K562 (cell line): ENCODE measurements at regions not wholly inside any gene's neighbourhood (a gene's known extent, or its start where the extent isn't known, plus 50 kb on each side); places are given as distances from the start of the nearest gene placed in this dataset.

Experiments used
- ATAC-seq: fragments of 200-7000 bp; cut with Tn5 transposase; 3 replicates; pipeline ENCODE4 v1.9.1; 2020; ENCODE audit warnings: moderate library complexity
- BruUV-seq: library from RNA; stranded (reverse); fragments of 400-500 nt; replicated peaks from 2 replicates; lab custom pipeline; 2021; lab: Mats Ljungman, UMichigan
- CTCF ChIA-PET: fragments of 300-600 bp; formaldehyde crosslinking; extraction: SDS; loops from one replicate; lab custom pipeline; 2021; ENCODE audit warnings: low intra/inter-chr PET ratio; lab: Yijun Ruan, JAX
- POLR2A ChIA-PET: fragments of 300-600, 350-650 bp; sonication (Branson Sonifier 250); formaldehyde crosslinking; extraction: SDS; loops from one replicate; lab custom pipeline; 2021; ENCODE audit warnings: antibody characterized with exemption, inconsistent platforms; lab: Yijun Ruan, JAX
- DNase-seq, 4 experiments: peaks; one replicate each; pipeline versions ENCODE4 v3.0.0 to v3.0.0-alpha.2; 2011 to 2018; ENCODE audit warnings: low spot score in 3 of 4, mixed read lengths in 3 of 4; ENCODE audit errors: extremely low read depth in 1 of 4
- FAIRE-seq: peaks from 2 replicates; lab custom pipeline; 2011; peaks lifted over from hg19 to GRCh38; lab: Jason Lieb, UNC
- H2AFZ ChIP-seq: 2 replicates; pipeline ENCODE4 v1.6.0; 2011; ENCODE audit warnings: low read depth, low read length, control low read depth, inconsistent platforms
- H3K27ac ChIP-seq: fragments of 200-600 bp; 3 replicates; pipeline ENCODE4 v1.8.0; 2011; ENCODE audit warnings: low read depth, mild to moderate bottlenecking, control low read depth, inconsistent platforms, low read length, moderate library complexity, mixed read lengths; ENCODE audit errors: extremely low read depth
- H3K27me3 ChIP-seq, 2 experiments: fragments of 300-600 bp in 1 of 2; 2 replicates in 1 of 2; 3 replicates in 1 of 2; pipeline versions ENCODE4 v1.6.0 to v1.8.0; 2011; ENCODE audit warnings: inconsistent platforms in 2 of 2, low read length in 2 of 2, mild to moderate bottlenecking in 1 of 2, mixed read lengths in 1 of 2, moderate library complexity in 1 of 2; ENCODE audit not compliant: control insufficient read depth in 2 of 2, insufficient read depth in 2 of 2
- H3K36me3 ChIP-seq: fragments of 300-600 bp; 3 replicates; pipeline ENCODE4 v1.8.0; 2011; ENCODE audit warnings: mild to moderate bottlenecking, low read length, inconsistent platforms; ENCODE audit not compliant: control insufficient read depth, insufficient read depth
- H3K4me1 ChIP-seq, 2 experiments: fragments of 200-600 bp in 1 of 2; replicated peaks in 1 of 2; 2 replicates in 1 of 2; 3 replicates in 1 of 2; pipeline versions ENCODE4 v1.5.1 to v1.8.0; 2011; ENCODE audit warnings: inconsistent platforms in 2 of 2, low read length in 2 of 2, mild to moderate bottlenecking in 1 of 2, mixed read lengths in 1 of 2, moderate library complexity in 1 of 2; ENCODE audit not compliant: control insufficient read depth in 2 of 2, insufficient read depth in 2 of 2
- H3K4me2 ChIP-seq: 2 replicates; pipeline ENCODE4 v1.6.1; 2011; ENCODE audit warnings: low read length, control low read depth, inconsistent platforms, mixed read lengths; ENCODE audit not compliant: insufficient read depth
- H3K4me3 ChIP-seq: fragments of 200-600 bp; sonication (generic), shearing (Covaris generic); 2 replicates; pipeline ENCODE4 v1.5.1; 2016; ENCODE audit warnings: control low read depth, inconsistent platforms
- H3K79me2 ChIP-seq: fragments of 200-600 bp; 3 replicates; pipeline ENCODE4 v1.8.0; 2011; ENCODE audit warnings: low read length, inconsistent platforms; ENCODE audit not compliant: control insufficient read depth, insufficient read depth
- H3K9ac ChIP-seq, 2 experiments: 2 replicates each; pipeline versions ENCODE4 v1.6.0 to v1.6.1; 2011; ENCODE audit warnings: low read depth in 2 of 2, low read length in 2 of 2, control low read depth in 1 of 2, inconsistent platforms in 1 of 2, mild to moderate bottlenecking in 1 of 2, mixed read lengths in 1 of 2; ENCODE audit not compliant: insufficient read depth in 1 of 2
- H3K9me1 ChIP-seq: one replicate; pipeline ENCODE4 v1.6.0; 2011; ENCODE audit warnings: inconsistent platforms, mild to moderate bottlenecking, low read length, moderate library complexity; ENCODE audit not compliant: control insufficient read depth, insufficient read depth
- H3K9me3 ChIP-seq: replicated peaks from 2 replicates; pipeline ENCODE4 v1.5.1; 2011; ENCODE audit warnings: low read depth, low read length, inconsistent platforms; ENCODE audit not compliant: control insufficient read depth, insufficient read depth
- H4K20me1 ChIP-seq: replicated peaks from 2 replicates; pipeline ENCODE4 v1.6.1; 2011; ENCODE audit warnings: low read length, inconsistent platforms, mixed read lengths; ENCODE audit not compliant: control insufficient read depth, insufficient read depth
- CTCF ChIP-seq, 3 experiments: IDR thresholded peaks in 2 of 3; conservative IDR thresholded peaks in 1 of 3; 2 replicates each; pipeline ENCODE4 v1.5.1; 2011 to 2012; ENCODE audit warnings: low read length in 3 of 3, mild to moderate bottlenecking in 3 of 3, control low read depth in 2 of 3, improper control_type of control experiment in 1 of 3, inconsistent platforms in 1 of 3, low read depth in 1 of 3, mixed read lengths in 1 of 3, moderate library complexity in 1 of 3; ENCODE audit not compliant: insufficient read depth in 2 of 3
- DEAF1 ChIP-seq: fragments of 450-650 bp; formaldehyde crosslinking; IDR thresholded peaks from 2 replicates; pipeline ENCODE4 v1.4.0; 2020; ENCODE audit warnings: mild to moderate bottlenecking, moderate library complexity
- REST ChIP-seq, 2 experiments: fragments of 450-650 bp; formaldehyde crosslinking in 1 of 2; IDR thresholded peaks; 2 replicates each; pipeline versions ENCODE4 v1.4.0 to v1.6.1; 2014 to 2020; ENCODE audit warnings: mild to moderate bottlenecking in 2 of 2, borderline replicate concordance in 1 of 2, low read depth in 1 of 2
- UBTF ChIP-seq, 2 experiments: IDR thresholded peaks; 2 replicates each; pipeline ENCODE4 v1.6.1; 2012; ENCODE audit warnings: improper control_type of control experiment in 2 of 2, low read depth in 2 of 2, low read length in 2 of 2, borderline replicate concordance in 1 of 2
- WGBS: fragments of 100-300 bp; shearing (Covaris generic); methylation state at CpG from one replicate; pipeline ENCODE4 v1.1.6; 2016; ENCODE audit warnings: low coverage, mixed read lengths; ENCODE audit not compliant: insufficient coverage; ENCODE audit errors: missing lambda C conversion rate; 5-methylcytosine and 5-hydroxymethylcytosine counted together
- in situ Hi-C: fragments of 300-500 bp; cut with MboI; formaldehyde crosslinking; loops from 4 replicates; pipeline ENCODE4 v1.15.0; 2018; ENCODE audit warnings: inconsistent platforms, mixed read lengths
- intact Hi-C: fragments of 100-400 bp; cut with micrococcal nuclease; formaldehyde crosslinking; loops from 2 replicates; pipeline ENCODE4 v1.14.2; 2022

GRCh38 chr6:148166339-148166968 lies 176.2 kb upstream of the SASH1 start:
- in situ Hi-C loops (loop anchor here (5.0 kb wide), 1 partner anchor 659 kb away; the partner anchor contains the start of gene SAMD5), intact Hi-C loops (loop anchor here (1.0 to 5.0 kb wide), 3 partner anchors 21 to 774 kb away; no protein-coding TSS in a partner anchor)
- no peaks in the 10 kb centered on the region for H3K9me1 ChIP-seq
- H3K4me1 ChIP-seq, result peaks cover 0 to 4% of the 10 kb centered on the region in 2 experiments; a peak in 1 of 5 replicates
- peak; percentile 43 to 65 (median 60) for DNase-seq
- FAIRE-seq, result peak; percentile 79
- H3K9me3 ChIP-seq, result no peaks in the 10 kb centered on the region
- 13% methylated on average over 6 of the region's 6 CpGs for WGBS
- peak; percentile 84 for ATAC-seq
- H2AFZ ChIP-seq, result no peak overlapping the region
- BruUV-seq, result no TSS peak
- no peak overlapping the region for H3K9ac ChIP-seq
- H3K27me3 ChIP-seq, result peaks cover 6 to 7% of the 10 kb centered on the region in 2 experiments; a peak in 3 of 5 replicates
- no peak overlapping the region for H3K4me3 ChIP-seq
- no peak overlapping the region for H3K4me2 ChIP-seq
- no peaks in the 10 kb centered on the region for H3K36me3 ChIP-seq
- no peaks in the 10 kb centered on the region for H3K79me2 ChIP-seq
- CTCF ChIA-PET, result interaction anchor here (0.5 to 1.7 kb wide), 6 partner anchors 27 to 776 kb away, joined by 3 to 27 read pairs (median 3); partner anchors contain the start of gene SAMD5
- POLR2A ChIA-PET, result interaction anchor here (0.9 to 1.9 kb wide), 3 partner anchors 8 to 646 kb away, joined by 3 to 6 read pairs (median 3); no protein-coding TSS in a partner anchor
- H4K20me1 ChIP-seq, result no peaks in the 10 kb centered on the region; the same call in 1 of the 2 replicates
- H3K27ac ChIP-seq, result no peak overlapping the region
- TF ChIP-seq CTCF (IDR thresholded peaks at IDR 0.05 in 2 of 3, conservative IDR thresholded peaks at IDR 0.05 in 1 of 3; ENCODE audit: insufficient read depth in 2 of 3, low read depth in 1 of 3, low read length in 3 of 3) (peak; percentile 48 to 81 (median 54); a peak in 5 of 6 replicates), UBTF (IDR thresholded peaks at IDR 0.05; ENCODE audit: borderline replicate concordance in 1 of 2, low read depth in 2 of 2, low read length in 2 of 2) (no peak), DEAF1 (peak; percentile 70), REST (IDR thresholded peaks at IDR 0.05; ENCODE audit: borderline replicate concordance) (peak; percentile 55; the same call in 1 of the 2 replicates), REST (CRISPR knock-in tag; IDR thresholded peaks at IDR 0.05; ENCODE audit: low read depth) (no peak)
